Breast epithelium (tissue), 3 donors: ENCODE measurements at regions not wholly inside any gene's neighbourhood (a gene's known extent, or its start where the extent isn't known, plus 50 kb on each side); places are given as distances from the start of the nearest gene placed in this dataset.

Experiments
- CTCF ChIP-seq, 3 donors: fragments of 450-650 bp; IDR thresholded peaks; one replicate each; pipeline ENCODE4 v1.5.1; 2016 to 2017; ENCODE audit warnings: antibody characterized with exemption in 3 of 3, mild to moderate bottlenecking in 3 of 3, moderate library complexity in 3 of 3
- POLR2A ChIP-seq: fragments of 450-650 bp; IDR thresholded peaks from one replicate; pipeline ENCODE4 v1.6.1; 2016; ENCODE audit warnings: antibody characterized with exemption, mild to moderate bottlenecking, moderate library complexity
- POLR2AphosphoS5 ChIP-seq, 3 donors: sonication (generic); formaldehyde crosslinking; IDR thresholded peaks; one replicate each; pipeline ENCODE4 v1.6.1; 2017; ENCODE audit warnings: antibody characterized with exemption in 3 of 3

DNA sequence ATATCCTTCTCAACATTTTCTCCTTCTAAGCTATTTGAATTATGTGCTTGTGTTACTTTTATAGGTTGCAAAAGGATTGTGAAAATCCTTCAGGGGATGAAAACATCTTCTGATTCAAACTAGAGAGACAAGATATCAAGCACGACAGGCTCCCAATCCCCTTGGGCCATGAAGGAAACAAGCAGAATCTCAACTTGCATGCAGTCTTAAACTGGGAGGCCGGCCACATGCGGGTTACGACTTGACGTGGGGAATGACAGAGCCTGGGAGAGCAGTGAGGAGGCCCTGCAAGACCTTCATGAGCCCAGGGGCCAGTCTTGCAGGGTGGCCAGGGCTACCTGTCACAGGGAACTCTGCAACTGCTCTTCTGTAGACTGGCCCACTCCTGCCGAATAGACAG is 94.4 kb downstream of the SCN11A start:
- no peak for TF ChIP-seq CTCF (IDR thresholded peaks at IDR 0.05)
- TF ChIP-seq POLR2AphosphoS5 (IDR thresholded peaks at IDR 0.05): no peak
- TF ChIP-seq POLR2A: no peak
